Thoracic aorta (tissue), 2 donors: ENCODE measurements at regions not wholly inside any gene's neighbourhood (a gene's known extent, or its start where the extent isn't known, plus 50 kb on each side); places are given as distances from the start of the nearest gene placed in this dataset.

ENCODE experiments used
- ATAC-seq: fragments of 150-250 bp; one replicate; pipeline ENCODE4 v1.8.0; 2017; ENCODE audit warnings: low read depth; ENCODE audit not compliant: insufficient number of reproducible peaks, low FRiP score
- DNase-seq: peaks from one replicate; pipeline ENCODE4 v3.0.0-alpha.2; 2020; ENCODE audit warnings: low spot score
- H3K27ac ChIP-seq, 2 donors: fragments of 200-600 bp; sonication (generic); 1 replicate in 1 of 2; 2 replicates in 1 of 2; pipeline ENCODE4 v1.5.1; 2016; ENCODE audit warnings: mild to moderate bottlenecking in 2 of 2, moderate library complexity in 2 of 2
- H3K27me3 ChIP-seq: fragments of 200-600 bp; sonication (generic); replicated peaks from 2 replicates; pipeline ENCODE4 v1.6.0; 2016; ENCODE audit warnings: mild to moderate bottlenecking; ENCODE audit not compliant: insufficient read depth
- H3K36me3 ChIP-seq: fragments of 200-600 bp; sonication (generic); one replicate; pipeline ENCODE4 v1.5.1; 2016
- H3K4me1 ChIP-seq, 2 donors: fragments of 200-600 bp; sonication (generic); 1 replicate in 1 of 2; 2 replicates in 1 of 2; pipeline versions ENCODE4 v1.5.1 to v1.6.0; 2016; ENCODE audit warnings: low read depth in 2 of 2, mild to moderate bottlenecking in 1 of 2; ENCODE audit not compliant: control insufficient read depth in 1 of 2
- H3K4me3 ChIP-seq: fragments of 200-600 bp; sonication (generic); 2 replicates; pipeline ENCODE4 v1.5.1; 2016; ENCODE audit warnings: mild to moderate bottlenecking
- H3K9me3 ChIP-seq: fragments of 200-600 bp; sonication (generic); 2 replicates; pipeline ENCODE4 v1.5.1; 2016
- TF ChIP-seq, protein P1 (sequence below): fragments of 200-600 bp; sonication (generic); IDR thresholded peaks from one replicate; pipeline ENCODE4 v1.5.1; 2019; ENCODE audit warnings: antibody characterized with exemption

DNA sequence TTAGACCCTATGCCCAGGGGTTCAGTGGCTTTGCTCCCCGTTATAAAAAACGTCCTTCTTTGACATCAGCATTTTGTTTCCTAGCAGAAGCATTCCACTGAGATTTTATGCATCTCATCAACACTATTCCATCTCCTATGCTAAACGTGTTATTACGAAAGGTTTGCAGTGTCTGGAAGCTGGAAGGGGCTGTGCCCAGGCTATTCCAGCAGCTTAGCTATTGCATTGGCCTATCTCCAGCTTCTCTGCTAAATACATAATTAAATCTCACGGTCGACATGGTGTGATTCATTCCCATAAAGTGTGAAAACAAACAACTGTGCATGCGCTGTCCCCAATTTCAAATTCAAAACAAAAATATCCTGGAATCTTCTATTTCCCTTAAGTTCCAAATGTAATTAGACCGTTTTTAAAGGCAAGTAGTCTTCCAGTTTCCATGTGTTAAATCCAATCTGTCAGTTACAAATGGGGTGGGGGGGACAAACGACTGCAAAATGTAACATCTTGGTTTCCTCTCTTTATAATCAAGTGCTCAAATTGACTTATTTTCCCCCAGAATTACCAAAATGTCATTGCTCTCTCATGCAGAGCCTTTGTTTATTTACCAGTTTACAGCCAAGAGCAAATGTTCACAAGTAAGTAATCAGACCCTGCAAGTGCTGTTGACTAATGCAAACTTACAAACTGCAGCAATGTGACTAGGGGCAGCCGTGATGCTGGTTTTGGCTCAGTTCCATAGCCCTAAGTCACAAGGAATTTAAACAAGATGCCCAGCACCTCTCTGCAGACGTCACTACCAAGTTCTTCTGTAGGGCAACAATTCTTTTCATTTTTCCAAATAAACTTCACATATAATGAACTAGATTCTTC, 212.3 kb upstream of the RORB start:
- no peak overlapping the region for H3K27ac ChIP-seq
- H3K9me3 ChIP-seq = no peaks in the 10 kb centered on the region
- no peak for ATAC-seq
- TF ChIP-seq, protein P1, sequence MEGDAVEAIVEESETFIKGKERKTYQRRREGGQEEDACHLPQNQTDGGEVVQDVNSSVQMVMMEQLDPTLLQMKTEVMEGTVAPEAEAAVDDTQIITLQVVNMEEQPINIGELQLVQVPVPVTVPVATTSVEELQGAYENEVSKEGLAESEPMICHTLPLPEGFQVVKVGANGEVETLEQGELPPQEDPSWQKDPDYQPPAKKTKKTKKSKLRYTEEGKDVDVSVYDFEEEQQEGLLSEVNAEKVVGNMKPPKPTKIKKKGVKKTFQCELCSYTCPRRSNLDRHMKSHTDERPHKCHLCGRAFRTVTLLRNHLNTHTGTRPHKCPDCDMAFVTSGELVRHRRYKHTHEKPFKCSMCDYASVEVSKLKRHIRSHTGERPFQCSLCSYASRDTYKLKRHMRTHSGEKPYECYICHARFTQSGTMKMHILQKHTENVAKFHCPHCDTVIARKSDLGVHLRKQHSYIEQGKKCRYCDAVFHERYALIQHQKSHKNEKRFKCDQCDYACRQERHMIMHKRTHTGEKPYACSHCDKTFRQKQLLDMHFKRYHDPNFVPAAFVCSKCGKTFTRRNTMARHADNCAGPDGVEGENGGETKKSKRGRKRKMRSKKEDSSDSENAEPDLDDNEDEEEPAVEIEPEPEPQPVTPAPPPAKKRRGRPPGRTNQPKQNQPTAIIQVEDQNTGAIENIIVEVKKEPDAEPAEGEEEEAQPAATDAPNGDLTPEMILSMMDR = no peak
- no peaks in the 10 kb centered on the region for H3K36me3 ChIP-seq
- no peaks in the 10 kb centered on the region for H3K27me3 ChIP-seq
- DNase-seq = no peak
- H3K4me1 ChIP-seq = no peaks in the 10 kb centered on the region
- no peak overlapping the region for H3K4me3 ChIP-seq

DNA sequence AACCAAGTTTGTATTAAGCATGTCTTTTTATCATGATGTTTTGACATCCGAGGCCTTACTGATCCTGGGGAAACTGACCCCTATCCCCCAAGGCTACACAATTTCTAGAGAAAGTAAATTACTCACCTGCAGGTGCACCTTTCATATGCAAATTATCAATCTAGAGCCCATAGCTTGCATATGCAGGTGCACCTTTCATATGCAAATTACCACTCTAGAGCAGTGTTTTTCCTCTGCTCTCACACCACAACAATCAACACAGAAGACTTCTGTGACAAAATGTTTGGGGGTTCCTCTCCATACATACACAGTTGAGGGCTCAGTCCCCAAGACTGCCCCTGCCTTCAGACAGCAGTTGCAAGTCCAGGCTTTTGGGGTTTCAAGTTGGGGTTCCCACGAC, 203.7 kb upstream of the RORB start:
- no peak for ATAC-seq
- Histone ChIP-seq H3K9me3 (no peaks in the 10 kb centered on the region), H3K36me3 (no peaks in the 10 kb centered on the region), H3K4me1 (no peaks in the 10 kb centered on the region), H3K27ac (no peak overlapping the region), H3K27me3 (no peaks in the 10 kb centered on the region), H3K4me3 (no peak overlapping the region)
- no peak for DNase-seq
- TF ChIP-seq, protein P1 = no peak

- Histone ChIP-seq H3K9me3 (no peaks in the 10 kb centered on the region), H3K36me3 (no peaks in the 10 kb centered on the region), H3K27ac (no peak overlapping the region), H3K27me3 (no peaks in the 10 kb centered on the region), H3K4me1 (no peaks in the 10 kb centered on the region), H3K4me3 (no peak overlapping the region)
- ATAC-seq (no peak), DNase-seq (no peak)
- TF ChIP-seq, protein P1 = no peak
These were observed 193.2 kb upstream of the RORB start for GRCh38 chr9:74303945-74304344.

DNA sequence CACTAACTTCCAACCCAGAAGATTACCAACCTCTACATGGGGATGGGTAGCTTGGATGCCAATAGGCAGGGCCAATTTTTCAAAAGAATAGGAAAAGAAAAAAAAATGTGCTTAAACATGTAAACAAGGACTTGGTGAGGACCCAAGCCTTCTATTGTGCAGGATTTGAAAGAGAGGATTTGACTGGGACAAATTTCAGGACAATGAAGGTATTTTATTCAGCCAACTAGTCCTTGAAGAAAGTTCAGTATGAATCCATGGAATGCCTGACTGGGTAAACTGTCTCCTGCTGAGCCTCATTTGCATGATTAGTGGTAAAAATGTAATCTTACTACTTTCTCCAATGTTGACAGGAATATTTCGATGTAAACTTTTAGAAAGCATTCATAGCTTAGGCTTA, 192.5 kb upstream of the RORB start:
- ATAC-seq = no peak
- DNase-seq = no peak
- TF ChIP-seq, protein P1 = no peak
- no peaks in the 10 kb centered on the region for H3K4me1 ChIP-seq
- no peaks in the 10 kb centered on the region for H3K36me3 ChIP-seq
- no peaks in the 10 kb centered on the region for H3K27me3 ChIP-seq
- H3K4me3 ChIP-seq = no peak overlapping the region
- H3K27ac ChIP-seq = no peak overlapping the region
- H3K9me3 ChIP-seq = no peaks in the 10 kb centered on the region

- ATAC-seq (no peak), DNase-seq (no peak)
- Histone ChIP-seq H3K4me3 (no peak overlapping the region), H3K27ac (no peak overlapping the region), H3K36me3 (no peaks in the 10 kb centered on the region), H3K9me3 (no peaks in the 10 kb centered on the region), H3K4me1 (no peaks in the 10 kb centered on the region), H3K27me3 (no peaks in the 10 kb centered on the region)
- TF ChIP-seq, protein P1 = no peak
These were observed 187.5 kb upstream of the RORB start for GRCh38 chr9:74309654-74310053.
